Liver (tissue), 7 donors: ENCODE measurements at regions not wholly inside any gene's neighbourhood (a gene's known extent, or its start where the extent isn't known, plus 50 kb on each side); places are given as distances from the start of the nearest gene placed in this dataset.

ENCODE experiments used
- DNase-seq: peaks from one replicate; pipeline ENCODE4 v3.0.0-alpha.2; 2017; ENCODE audit warnings: low spot score
- H3K27ac ChIP-seq, 2 donors: one replicate each; pipeline ENCODE4 v1.7.0; 2013; ENCODE audit warnings: inconsistent platforms in 2 of 2, low read length in 2 of 2, control low read depth in 1 of 2, low read depth in 1 of 2, mild to moderate bottlenecking in 1 of 2
- H3K27me3 ChIP-seq, 4 donors: one replicate each; pipeline versions ENCODE4 v1.6.1 to v1.7.0; 2013; ENCODE audit warnings: low read length in 3 of 4, inconsistent platforms in 1 of 4, mild to moderate bottlenecking in 1 of 4, moderate library complexity in 1 of 4; ENCODE audit not compliant: control insufficient read depth in 4 of 4, insufficient read depth in 4 of 4
- H3K36me3 ChIP-seq, 4 donors: one replicate each; pipeline versions ENCODE4 v1.6.1 to v1.7.0; 2013; ENCODE audit warnings: low read length in 3 of 4, mild to moderate bottlenecking in 3 of 4, low read depth in 1 of 4, moderate library complexity in 1 of 4; ENCODE audit not compliant: control insufficient read depth in 4 of 4, insufficient read depth in 3 of 4
- H3K4me1 ChIP-seq, 4 donors: one replicate each; pipeline versions ENCODE4 v1.6.1 to v1.7.0; 2013; ENCODE audit warnings: low read length in 3 of 4, mild to moderate bottlenecking in 3 of 4, moderate library complexity in 1 of 4; ENCODE audit not compliant: control insufficient read depth in 4 of 4, insufficient read depth in 4 of 4
- H3K4me3 ChIP-seq, 3 donors: one replicate each; pipeline versions ENCODE4 v1.6.1 to v1.7.0; 2013; ENCODE audit warnings: low read length in 3 of 3, control low read depth in 1 of 3, low read depth in 1 of 3, mild to moderate bottlenecking in 1 of 3
- H3K9ac ChIP-seq, 2 donors: one replicate each; pipeline ENCODE4 v1.7.0; 2013; ENCODE audit warnings: low read length in 2 of 2, mild to moderate bottlenecking in 2 of 2, moderate library complexity in 2 of 2, control low read depth in 1 of 2, low read depth in 1 of 2
- H3K9me3 ChIP-seq, 4 donors: one replicate each; pipeline versions ENCODE4 v1.6.1 to v1.7.0; 2013; ENCODE audit warnings: low read length in 3 of 4; ENCODE audit not compliant: control insufficient read depth in 4 of 4
- EGR1 ChIP-seq, 2 donors: IDR thresholded peaks; 2 replicates each; pipeline ENCODE4 v1.6.1; 2016 to 2018; ENCODE audit warnings: antibody characterized with exemption in 2 of 2, low read depth in 2 of 2
- FOXA1 ChIP-seq: IDR thresholded peaks from 2 replicates; pipeline ENCODE4 v1.6.1; 2016; ENCODE audit warnings: antibody characterized with exemption
- FOXA2 ChIP-seq: IDR thresholded peaks from 2 replicates; pipeline ENCODE4 v1.6.1; 2016; ENCODE audit warnings: antibody characterized with exemption
- GABPA ChIP-seq, 2 donors: IDR thresholded peaks in 1 of 2; conservative IDR thresholded peaks in 1 of 2; 2 replicates each; pipeline ENCODE4 v1.6.1; 2016; ENCODE audit warnings: antibody characterized with exemption in 2 of 2, mild to moderate bottlenecking in 1 of 2, moderate library complexity in 1 of 2
- HNF4G ChIP-seq: IDR thresholded peaks from 2 replicates; pipeline ENCODE4 v1.6.1; 2016; ENCODE audit warnings: antibody characterized with exemption
- JUND ChIP-seq, 2 donors: IDR thresholded peaks; 2 replicates each; pipeline ENCODE4 v1.6.1; 2016; ENCODE audit warnings: antibody characterized with exemption in 2 of 2
- NR2F2 ChIP-seq: IDR thresholded peaks from 2 replicates; pipeline ENCODE4 v1.6.1; 2016; ENCODE audit warnings: antibody characterized with exemption
- RAD21 ChIP-seq, 2 donors: IDR thresholded peaks; 2 replicates each; pipeline ENCODE4 v1.6.1; 2016; ENCODE audit warnings: antibody characterized with exemption in 2 of 2, mild to moderate bottlenecking in 2 of 2
- RXRA ChIP-seq, 2 donors: IDR thresholded peaks; 2 replicates each; pipeline ENCODE4 v1.6.1; 2017 to 2018; ENCODE audit warnings: antibody characterized with exemption in 2 of 2, mild to moderate bottlenecking in 1 of 2
- SP1 ChIP-seq: IDR thresholded peaks from 2 replicates; pipeline ENCODE4 v1.6.1; 2018; ENCODE audit warnings: antibody characterized with exemption, mild to moderate bottlenecking
- YY1 ChIP-seq: IDR thresholded peaks from 2 replicates; pipeline ENCODE4 v1.6.1; 2016; ENCODE audit warnings: antibody characterized with exemption, mild to moderate bottlenecking
- WGBS: extraction: QIAGEN DNeasy Blood & Tissue Kit; methylation state at CpG from one replicate; pipeline ENCODE4 v1.1.7; 2013; 5-methylcytosine and 5-hydroxymethylcytosine counted together
- TF ChIP-seq, protein P1 (sequence below): IDR thresholded peaks from 2 replicates; pipeline ENCODE4 v1.6.1; 2016; ENCODE audit warnings: antibody characterized with exemption
- TF ChIP-seq, protein P2 (sequence below): IDR thresholded peaks from 2 replicates; pipeline ENCODE4 v1.6.1; 2016; ENCODE audit warnings: antibody characterized with exemption, mild to moderate bottlenecking
- TF ChIP-seq, protein P3 (sequence below): IDR thresholded peaks from 2 replicates; pipeline ENCODE4 v1.6.1; 2016; ENCODE audit warnings: antibody characterized with exemption
- donor health status: healthy.
- donor health status: healthy.
- donor health status: healthy.
- donor health status: healthy.

DNA sequence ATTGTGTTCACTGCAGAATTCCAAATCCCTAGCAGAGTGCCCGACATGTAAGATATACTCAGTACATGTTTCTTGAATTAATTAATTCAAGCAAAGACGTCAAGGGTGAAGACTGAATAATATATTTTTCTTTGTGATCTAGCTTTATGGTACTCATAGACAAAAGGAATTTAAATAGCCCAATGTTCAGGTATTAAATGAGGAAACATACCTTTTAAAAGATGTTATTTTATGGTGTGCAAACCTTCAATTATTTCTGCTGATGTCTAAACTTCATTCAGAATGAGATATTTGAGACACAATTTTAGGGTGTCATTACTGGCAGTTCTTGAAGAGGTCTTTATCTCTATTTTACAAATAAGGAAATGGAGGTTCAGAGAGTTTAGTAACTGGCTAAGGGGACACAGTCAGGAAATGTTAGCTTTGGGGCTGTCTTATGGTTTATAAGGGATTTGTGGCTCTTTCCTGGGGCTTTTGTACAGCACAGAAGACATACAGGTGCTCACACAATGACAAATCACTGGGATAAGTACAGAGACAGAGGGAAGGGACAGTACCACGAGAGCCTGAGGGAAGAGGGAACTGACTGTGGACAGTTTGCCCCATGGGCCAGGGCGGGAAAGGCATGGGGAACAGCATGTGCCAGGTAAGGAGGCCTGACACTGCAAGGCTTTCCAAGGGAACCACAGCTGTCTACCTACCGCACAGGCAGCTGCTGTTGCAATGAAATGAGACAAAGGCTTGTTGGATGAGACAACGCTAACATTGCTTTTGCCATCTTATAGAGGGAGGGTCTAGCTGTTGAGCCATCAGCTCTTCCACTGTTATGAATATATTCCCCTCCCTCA, 155.3 kb downstream of the DDX1 start:
- Histone ChIP-seq H3K9me3 (no peaks in the 10 kb centered on the region), H3K4me1 (peaks cover 0 to 3% (median 0%) of the 10 kb centered on the region in 4 donors), H3K36me3 (no peaks in the 10 kb centered on the region), H3K27me3 (no peaks in the 10 kb centered on the region), H3K9ac (no peak overlapping the region), H3K27ac (no peak overlapping the region), H3K4me3 (no peak overlapping the region)
- TF ChIP-seq HNF4G: no peak
- TF ChIP-seq JUND (IDR thresholded peaks at IDR 0.05): no peak
- no peak for TF ChIP-seq YY1
- TF ChIP-seq RXRA (IDR thresholded peaks at IDR 0.05): no peak
- TF ChIP-seq FOXA2: no peak
- no peak for TF ChIP-seq NR2F2
- no peak for TF ChIP-seq EGR1 (IDR thresholded peaks at IDR 0.05; ENCODE audit: low read depth in 2 of 2)
- no peak for TF ChIP-seq GABPA (IDR thresholded peaks at IDR 0.05 in 1 of 2, conservative IDR thresholded peaks at IDR 0.05 in 1 of 2)
- TF ChIP-seq, protein P1, sequence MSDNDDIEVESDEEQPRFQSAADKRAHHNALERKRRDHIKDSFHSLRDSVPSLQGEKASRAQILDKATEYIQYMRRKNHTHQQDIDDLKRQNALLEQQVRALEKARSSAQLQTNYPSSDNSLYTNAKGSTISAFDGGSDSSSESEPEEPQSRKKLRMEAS: no peak
- TF ChIP-seq FOXA1: no peak
- TF ChIP-seq, protein P2, sequence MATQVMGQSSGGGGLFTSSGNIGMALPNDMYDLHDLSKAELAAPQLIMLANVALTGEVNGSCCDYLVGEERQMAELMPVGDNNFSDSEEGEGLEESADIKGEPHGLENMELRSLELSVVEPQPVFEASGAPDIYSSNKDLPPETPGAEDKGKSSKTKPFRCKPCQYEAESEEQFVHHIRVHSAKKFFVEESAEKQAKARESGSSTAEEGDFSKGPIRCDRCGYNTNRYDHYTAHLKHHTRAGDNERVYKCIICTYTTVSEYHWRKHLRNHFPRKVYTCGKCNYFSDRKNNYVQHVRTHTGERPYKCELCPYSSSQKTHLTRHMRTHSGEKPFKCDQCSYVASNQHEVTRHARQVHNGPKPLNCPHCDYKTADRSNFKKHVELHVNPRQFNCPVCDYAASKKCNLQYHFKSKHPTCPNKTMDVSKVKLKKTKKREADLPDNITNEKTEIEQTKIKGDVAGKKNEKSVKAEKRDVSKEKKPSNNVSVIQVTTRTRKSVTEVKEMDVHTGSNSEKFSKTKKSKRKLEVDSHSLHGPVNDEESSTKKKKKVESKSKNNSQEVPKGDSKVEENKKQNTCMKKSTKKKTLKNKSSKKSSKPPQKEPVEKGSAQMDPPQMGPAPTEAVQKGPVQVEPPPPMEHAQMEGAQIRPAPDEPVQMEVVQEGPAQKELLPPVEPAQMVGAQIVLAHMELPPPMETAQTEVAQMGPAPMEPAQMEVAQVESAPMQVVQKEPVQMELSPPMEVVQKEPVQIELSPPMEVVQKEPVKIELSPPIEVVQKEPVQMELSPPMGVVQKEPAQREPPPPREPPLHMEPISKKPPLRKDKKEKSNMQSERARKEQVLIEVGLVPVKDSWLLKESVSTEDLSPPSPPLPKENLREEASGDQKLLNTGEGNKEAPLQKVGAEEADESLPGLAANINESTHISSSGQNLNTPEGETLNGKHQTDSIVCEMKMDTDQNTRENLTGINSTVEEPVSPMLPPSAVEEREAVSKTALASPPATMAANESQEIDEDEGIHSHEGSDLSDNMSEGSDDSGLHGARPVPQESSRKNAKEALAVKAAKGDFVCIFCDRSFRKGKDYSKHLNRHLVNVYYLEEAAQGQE: no peak
- TF ChIP-seq SP1: no peak
- TF ChIP-seq, protein P3, sequence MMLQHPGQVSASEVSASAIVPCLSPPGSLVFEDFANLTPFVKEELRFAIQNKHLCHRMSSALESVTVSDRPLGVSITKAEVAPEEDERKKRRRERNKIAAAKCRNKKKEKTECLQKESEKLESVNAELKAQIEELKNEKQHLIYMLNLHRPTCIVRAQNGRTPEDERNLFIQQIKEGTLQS: no peak
- WGBS: 96% methylated on average over 6 of the region's 6 CpGs
- DNase-seq: no peak

DNA sequence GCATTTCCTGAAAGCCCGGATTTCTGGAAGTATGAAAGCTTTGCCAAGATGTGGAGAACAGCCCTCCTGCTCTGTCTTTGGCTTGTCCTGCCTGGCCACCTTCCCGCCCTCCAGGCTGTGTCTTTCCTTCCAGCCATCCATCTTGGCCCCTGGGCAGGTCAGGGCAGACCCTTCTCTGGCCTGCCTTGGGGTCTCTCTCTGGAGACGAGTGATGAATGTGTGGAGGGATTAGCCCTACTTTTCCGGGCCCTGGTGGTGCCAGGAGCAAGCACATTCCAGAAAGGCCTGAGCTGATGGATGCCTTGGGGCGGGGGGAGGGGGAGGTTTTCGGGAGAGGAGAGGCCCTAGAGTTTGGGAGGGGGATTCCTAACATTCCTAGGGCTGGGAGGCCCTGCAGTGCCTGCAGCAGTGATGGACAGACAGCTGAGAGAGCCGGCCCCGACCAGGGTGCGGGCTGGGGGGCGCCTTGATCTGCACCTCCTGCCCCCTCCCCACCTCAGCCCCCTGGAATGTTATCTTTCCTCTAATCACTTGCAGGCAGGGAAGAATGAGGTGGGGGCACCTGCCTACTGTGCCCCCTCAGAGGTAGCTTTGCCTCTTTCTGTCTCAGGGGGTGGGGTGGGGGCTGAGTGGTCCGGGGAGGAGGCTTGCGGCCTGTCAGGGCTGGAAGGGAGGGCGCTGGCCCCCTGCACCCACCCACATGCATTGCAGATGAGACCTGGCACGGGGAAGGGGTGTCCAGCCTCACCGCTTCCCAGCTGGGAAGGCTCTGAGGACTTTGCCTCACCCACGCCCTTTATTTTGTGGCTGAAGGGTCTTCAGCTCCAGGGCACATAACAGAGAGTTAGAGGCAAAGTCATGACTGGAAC, 156.2 kb downstream of the DDX1 start:
- no peaks in the 10 kb centered on the region for H3K9me3 ChIP-seq
- H3K27me3 ChIP-seq: no peaks in the 10 kb centered on the region
- TF ChIP-seq SP1: no peak
- no peak for TF ChIP-seq GABPA (IDR thresholded peaks at IDR 0.05 in 1 of 2, conservative IDR thresholded peaks at IDR 0.05 in 1 of 2)
- TF ChIP-seq FOXA1: no peak
- TF ChIP-seq RAD21 (IDR thresholded peaks at IDR 0.05): no peak
- H3K36me3 ChIP-seq: no peaks in the 10 kb centered on the region
- 89% methylated on average over 16 of the region's 16 CpGs for WGBS
- H3K27ac ChIP-seq: no peak overlapping the region
- H3K9ac ChIP-seq: no peak overlapping the region
- peaks cover 0 to 3% (median 0%) of the 10 kb centered on the region in 4 donors for H3K4me1 ChIP-seq
- no peak overlapping the region for H3K4me3 ChIP-seq
- DNase-seq: no peak
